ENCODE measurements at regions not wholly inside any gene's neighbourhood (a gene's known extent, or its start where the extent isn't known, plus 50 kb on each side); places are given as distances from the start of the nearest gene placed in this dataset.
"Not testable (repeated sequence)": the region's sequence is repeated elsewhere in the genome, so short reads cannot be mapped to it uniquely, and the experiment has no call there.

GRCh38 chr13:87604437-87604836 is 66.7 kb upstream of the SLITRK5 start:
- not testable (repeated sequence) for DNase-seq

DNA sequence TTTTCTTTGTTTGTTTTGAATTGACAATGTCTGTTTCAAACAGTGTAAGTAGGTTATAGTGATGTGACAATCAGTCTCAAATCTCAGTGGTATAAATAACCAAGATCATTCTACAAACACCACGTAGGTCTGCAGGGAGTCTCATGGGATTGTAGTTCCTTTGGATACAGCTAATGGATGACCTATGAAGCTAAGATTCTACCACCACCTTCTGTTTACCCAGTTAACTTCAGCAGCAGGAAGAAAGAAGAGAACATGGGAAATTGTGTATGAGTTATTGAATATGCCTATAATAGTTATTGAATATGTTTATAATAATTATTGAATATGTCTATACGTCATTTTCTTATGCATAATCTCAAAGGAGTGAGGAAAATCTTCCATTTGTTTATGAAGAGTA is 63.9 kb upstream of the SLITRK5 start:
- DNase-seq = no peak

- no peak for DNase-seq
These were observed 56.9 kb upstream of the SLITRK5 start for GRCh38 chr13:87614276-87614675.

Measured in activated naive CD4-positive, alpha-beta T cell (primary cell).